Mesodermal cell (in vitro differentiated cells): ENCODE measurements at regions not wholly inside any gene's neighbourhood (a gene's known extent, or its start where the extent isn't known, plus 50 kb on each side); places are given as distances from the start of the nearest gene placed in this dataset.
A peak's percentile ranks its signal among the peaks of the same experiment; 100 is the strongest.

ENCODE experiments used
- H3K27ac ChIP-seq: 2 replicates; pipeline ENCODE4 v1.7.0; 2013; ENCODE audit warnings: mild to moderate bottlenecking, low read depth, low read length, moderate library complexity; ENCODE audit not compliant: severe bottlenecking
- H3K36me3 ChIP-seq: 2 replicates; pipeline ENCODE4 v1.7.1; 2013; ENCODE audit warnings: mild to moderate bottlenecking, low read length, moderate library complexity; ENCODE audit not compliant: control insufficient read depth, insufficient read depth
- H3K4me1 ChIP-seq: one replicate; pipeline ENCODE4 v1.7.1; 2013; ENCODE audit warnings: mild to moderate bottlenecking, low read length; ENCODE audit not compliant: insufficient read depth, control insufficient read depth, poor library complexity, severe bottlenecking
- H3K4me3 ChIP-seq: 2 replicates; pipeline ENCODE4 v1.7.0; 2013; ENCODE audit warnings: low read length, control low read depth, mild to moderate bottlenecking; ENCODE audit not compliant: insufficient read depth, poor library complexity, severe bottlenecking; ENCODE audit errors: extremely low read depth
- H3K9me3 ChIP-seq: 2 replicates; pipeline ENCODE4 v1.7.1; 2013; ENCODE audit warnings: mild to moderate bottlenecking, low read length, moderate library complexity; ENCODE audit not compliant: control insufficient read depth
- WGBS, 2 experiments: methylation state at CpG; one replicate each; pipeline ENCODE4 v1.1.5; 2013; ENCODE audit warnings: missing lambda C conversion rate in 2 of 2; ENCODE audit not compliant: insufficient coverage in 2 of 2; 5-methylcytosine and 5-hydroxymethylcytosine counted together

DNA sequence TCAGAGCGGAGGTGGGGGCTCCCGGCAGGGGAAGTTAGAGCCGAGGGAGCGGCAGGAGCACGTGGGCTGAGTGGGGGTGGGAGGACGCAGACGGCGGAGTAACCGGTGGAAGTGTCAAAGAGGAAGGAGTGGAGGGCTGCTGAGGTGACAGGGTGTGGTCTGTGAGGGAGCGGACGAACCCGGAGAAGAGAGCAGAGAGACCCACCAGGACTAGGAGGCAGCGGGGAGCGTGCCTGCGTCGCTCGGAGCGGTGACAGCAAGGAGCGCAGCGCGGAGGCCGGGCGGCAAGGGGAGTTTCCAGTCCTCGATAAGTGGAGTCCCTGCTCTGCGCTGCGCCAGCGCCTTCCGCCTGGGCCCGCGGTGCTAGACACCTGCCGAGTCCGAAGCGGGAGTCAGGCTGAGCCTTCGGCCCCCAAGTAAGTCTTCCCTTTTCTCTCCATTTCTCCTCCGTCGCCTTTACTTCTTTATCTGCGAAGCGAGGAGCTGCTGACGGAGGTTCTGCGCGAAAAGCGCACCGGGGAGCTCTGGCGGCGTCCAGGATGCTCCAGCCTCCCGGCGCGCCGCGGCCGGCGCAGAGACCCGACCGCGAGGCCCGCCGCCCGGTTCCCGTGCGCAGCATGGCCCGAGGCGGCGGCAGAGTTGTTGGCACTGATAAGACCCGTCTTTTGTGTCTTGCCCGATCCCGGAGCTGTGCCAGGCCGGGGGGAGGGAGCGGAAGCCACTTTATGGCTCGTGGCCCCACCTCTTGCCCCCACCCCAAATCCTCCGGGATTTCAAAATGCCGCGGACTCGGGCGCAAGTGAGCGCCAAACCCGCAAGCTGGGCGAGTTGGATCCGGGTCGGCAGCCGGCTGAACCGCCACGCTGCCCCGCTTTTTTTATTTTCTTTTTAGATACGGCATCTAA, 533.0 kb upstream of the SEMA6D start:
- Histone ChIP-seq H3K36me3 (no peaks in the 10 kb centered on the region), H3K9me3 (no peaks in the 10 kb centered on the region), H3K4me1 (no peaks in the 10 kb centered on the region), H3K4me3 (peak overlapping the region; percentile 56), H3K27ac (no peak overlapping the region)
- 1% methylated on average over 67 to 71 of the region's 84 CpGs for WGBS, 2 experiments

DNA sequence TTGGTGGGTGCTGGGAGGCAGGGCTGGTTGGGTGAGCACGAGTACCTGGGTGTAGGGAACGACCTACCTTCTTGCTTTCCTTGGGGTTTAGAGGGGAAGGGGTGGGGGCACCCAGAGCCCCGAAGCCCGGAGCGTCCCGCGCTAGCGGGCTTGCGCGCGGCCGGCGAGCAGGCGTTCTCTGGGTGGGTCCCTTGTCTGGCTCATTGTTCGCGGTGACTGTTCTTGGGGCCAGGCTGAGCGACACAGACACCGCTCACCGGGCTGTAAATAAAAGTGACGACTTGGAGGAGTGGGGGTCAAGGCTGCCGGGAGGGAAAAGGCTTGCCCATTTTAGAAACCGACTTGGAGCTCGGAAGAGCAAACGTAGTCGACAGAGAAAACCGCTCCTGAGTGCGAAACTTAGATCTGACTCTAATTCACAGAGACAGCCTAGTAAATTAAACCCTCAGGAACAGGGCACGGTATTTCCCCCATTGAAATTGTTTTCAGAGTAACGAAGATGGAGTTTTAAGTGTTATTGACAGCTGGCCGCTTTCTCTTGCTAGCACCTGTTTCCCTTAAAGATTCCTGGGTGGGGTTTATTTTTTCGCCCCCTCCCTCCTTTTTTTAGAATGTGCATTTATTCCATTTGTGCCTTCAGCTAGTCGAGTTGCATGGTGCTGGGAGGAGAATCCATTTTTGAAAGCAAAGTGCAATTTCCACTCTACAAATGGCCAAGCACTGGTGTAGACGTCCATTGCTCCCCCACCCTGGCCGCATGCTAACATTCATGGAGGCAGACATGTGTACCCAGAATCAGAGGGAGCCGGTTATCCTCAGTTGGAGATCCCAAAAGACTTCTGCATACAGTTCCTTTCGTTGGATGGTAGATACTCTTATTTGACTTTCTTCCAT, 532.1 kb upstream of the SEMA6D start:
- Histone ChIP-seq H3K36me3 (no peaks in the 10 kb centered on the region), H3K4me3 (peak overlapping the region; percentile 56), H3K9me3 (no peaks in the 10 kb centered on the region), H3K27ac (no peak overlapping the region), H3K4me1 (no peaks in the 10 kb centered on the region)
- WGBS, 2 experiments: 4 to 6% methylated on average over 27 of the region's 36 CpGs

- no peaks in the 10 kb centered on the region for H3K4me1 ChIP-seq
- H3K27ac ChIP-seq: no peak overlapping the region
- H3K9me3 ChIP-seq: no peaks in the 10 kb centered on the region
- H3K4me3 ChIP-seq: no peak overlapping the region
- H3K36me3 ChIP-seq: no peaks in the 10 kb centered on the region
- WGBS, 2 experiments: no CpG with 5 or more reads among the region's 3 CpGs
Measured at GRCh38 chr15:47186075-47186474, 531.2 kb upstream of the SEMA6D start.

- H3K27ac ChIP-seq: no peak overlapping the region
- no peaks in the 10 kb centered on the region for H3K36me3 ChIP-seq
- H3K4me3 ChIP-seq: no peak overlapping the region
- WGBS, 2 experiments: no CpG with 5 or more reads among the region's 1 CpG
- H3K4me1 ChIP-seq: no peaks in the 10 kb centered on the region
- no peaks in the 10 kb centered on the region for H3K9me3 ChIP-seq
Measured at GRCh38 chr15:47188758-47189507, 528.4 kb upstream of the SEMA6D start.

GRCh38 chr15:47194718-47195117, 522.6 kb upstream of the SEMA6D start:
- Histone ChIP-seq H3K9me3 (no peaks in the 10 kb centered on the region), H3K4me3 (no peak overlapping the region), H3K4me1 (no peaks in the 10 kb centered on the region), H3K27ac (no peak overlapping the region), H3K36me3 (no peaks in the 10 kb centered on the region)
- WGBS, 2 experiments: 20 to 36% methylated on average over 1 to 2 of the region's 2 CpGs

DNA sequence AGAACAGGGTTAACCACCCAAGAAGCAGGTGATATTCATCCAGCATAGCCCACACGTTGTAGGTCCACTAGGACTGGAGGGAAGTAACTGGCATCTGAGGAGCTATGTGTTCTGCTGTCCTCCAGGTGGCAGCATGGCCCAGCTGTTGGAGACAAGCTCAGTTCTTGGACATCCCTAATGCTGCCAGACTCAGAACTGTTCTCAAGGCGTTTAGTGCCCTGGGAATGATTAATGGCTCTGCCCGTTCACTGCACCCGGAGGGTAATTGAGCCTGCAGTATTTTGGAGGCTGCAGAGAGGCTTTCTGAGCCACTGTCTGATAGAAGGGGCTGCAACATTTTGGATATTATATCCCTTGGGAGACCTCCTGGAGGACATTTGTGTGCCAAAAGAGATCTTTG, 521.3 kb upstream of the SEMA6D start:
- Histone ChIP-seq H3K4me3 (no peak overlapping the region), H3K9me3 (no peaks in the 10 kb centered on the region), H3K36me3 (no peaks in the 10 kb centered on the region), H3K4me1 (no peaks in the 10 kb centered on the region), H3K27ac (no peak overlapping the region)
- 0 to 6% methylated on average over 1 to 2 of the region's 4 CpGs for WGBS, 2 experiments

DNA sequence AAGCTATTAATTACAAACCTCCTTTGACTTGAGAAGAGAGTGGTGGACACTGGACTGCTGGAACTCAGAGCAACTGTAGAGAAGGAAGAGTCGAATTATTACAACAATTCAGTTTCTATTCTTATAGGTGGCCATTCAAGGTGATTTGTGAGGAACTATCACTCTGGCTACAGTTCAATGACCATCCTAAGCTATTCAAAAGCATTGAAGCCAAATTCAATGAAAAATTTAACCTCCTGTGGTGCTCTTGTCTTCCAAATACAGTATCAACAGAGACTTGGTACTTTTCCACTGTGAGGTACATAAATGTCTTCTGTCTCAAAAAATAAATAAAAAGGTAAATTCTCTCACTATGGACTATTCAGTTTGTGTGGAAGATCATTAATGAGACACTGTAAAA, 513.3 kb upstream of the SEMA6D start:
- WGBS, 2 experiments: no CpG with 5 or more reads among the region's 1 CpG
- H3K9me3 ChIP-seq: no peaks in the 10 kb centered on the region
- no peak overlapping the region for H3K27ac ChIP-seq
- no peaks in the 10 kb centered on the region for H3K36me3 ChIP-seq
- no peak overlapping the region for H3K4me3 ChIP-seq
- H3K4me1 ChIP-seq: no peaks in the 10 kb centered on the region

DNA sequence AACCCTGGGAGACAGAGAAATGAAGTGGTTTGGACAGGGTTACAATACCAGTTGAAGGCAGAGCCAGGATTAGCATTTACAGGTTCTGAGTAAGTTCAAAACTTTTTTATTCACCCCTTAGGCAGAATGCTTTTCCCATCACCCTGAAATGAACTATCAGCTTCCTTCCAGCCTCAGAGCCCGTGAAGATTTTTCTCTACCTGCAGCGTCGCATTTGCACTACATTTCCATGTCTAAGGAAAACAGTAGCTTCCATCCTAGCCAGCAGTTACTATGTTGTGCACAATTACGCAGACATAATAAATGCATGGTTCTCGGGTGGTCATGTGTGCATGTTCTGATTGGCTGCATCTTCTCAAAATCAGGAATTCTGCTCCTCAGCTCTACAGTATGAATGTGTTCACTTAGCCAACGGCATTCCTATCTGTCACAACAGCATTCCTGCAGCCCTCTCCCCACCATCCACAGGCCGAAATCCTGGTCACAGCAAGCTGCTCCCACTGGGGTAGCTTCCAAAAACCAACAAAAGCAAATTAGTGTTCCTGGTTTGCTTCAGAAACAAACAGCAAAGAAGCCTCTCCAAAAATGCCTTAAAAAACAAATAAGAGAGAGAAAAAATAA, 510.8 kb upstream of the SEMA6D start:
- WGBS, 2 experiments: 77 to 83% methylated on average over 6 to 7 of the region's 7 CpGs
- no peaks in the 10 kb centered on the region for H3K36me3 ChIP-seq

GRCh38 chr15:47209591-47209990, 507.7 kb upstream of the SEMA6D start:
- Histone ChIP-seq H3K9me3 (no peaks in the 10 kb centered on the region), H3K36me3 (no peaks in the 10 kb centered on the region), H3K4me1 (no peaks in the 10 kb centered on the region), H3K27ac (no peak overlapping the region), H3K4me3 (no peak overlapping the region)
- WGBS, 2 experiments: 92 to 100% methylated on average over 2 to 3 of the region's 3 CpGs

More for the DNA sequence above, 510.8 kb upstream of the SEMA6D start:
- Histone ChIP-seq H3K4me1 (no peaks in the 10 kb centered on the region), H3K27ac (no peak overlapping the region), H3K4me3 (no peak overlapping the region), H3K9me3 (no peaks in the 10 kb centered on the region)
